T-helper 22 cell (primary cell): ENCODE measurements at regions not wholly inside any gene's neighbourhood (a gene's known extent, or its start where the extent isn't known, plus 50 kb on each side); places are given as distances from the start of the nearest gene placed in this dataset.
"Not testable (repeated sequence)": the region's sequence is repeated elsewhere in the genome, so short reads cannot be mapped to it uniquely, and the experiment has no call there.

Experiments
- DNase-seq: peaks from one replicate; pipeline ENCODE4 v3.0.0-alpha.2; 2020; ENCODE audit warnings: low read depth

- no peak for DNase-seq
These were observed 462.6 kb downstream of the RNF144A start for GRCh38 chr2:7379799-7380198.

- no peak for DNase-seq
These were observed 467.6 kb downstream of the RNF144A start for GRCh38 chr2:7384773-7385349.

GRCh38 chr2:7390311-7390710, 473.1 kb downstream of the RNF144A start:
- not testable (repeated sequence) for DNase-seq

- DNase-seq: no peak
These were observed 475.0 kb downstream of the RNF144A start for GRCh38 chr2:7392076-7392787.

DNA sequence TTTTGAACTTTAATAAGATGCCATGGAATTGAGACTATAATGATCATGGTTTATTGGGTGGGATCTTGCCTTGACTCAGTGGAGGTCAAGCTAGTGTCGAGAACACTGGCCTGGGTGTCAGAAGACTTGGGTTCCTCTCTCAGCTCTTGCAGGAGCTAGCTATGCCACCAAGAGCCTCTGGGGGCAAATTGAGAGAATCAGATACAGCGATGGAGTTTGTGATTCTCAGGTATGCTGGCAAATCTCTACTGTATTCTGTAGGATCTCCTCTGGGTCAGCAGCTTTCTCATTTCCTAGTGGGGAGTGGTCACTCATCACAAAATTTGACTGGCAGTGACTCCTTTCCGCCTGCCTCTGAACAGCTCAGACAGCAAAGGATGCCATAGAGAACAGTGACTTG, 477.0 kb downstream of the RNF144A start:
- no peak for DNase-seq

GRCh38 chr2:7400628-7401027, 483.4 kb downstream of the RNF144A start:
- DNase-seq: no peak

GRCh38 chr2:7403092-7403775, 486.0 kb downstream of the RNF144A start:
- no peak for DNase-seq

DNA sequence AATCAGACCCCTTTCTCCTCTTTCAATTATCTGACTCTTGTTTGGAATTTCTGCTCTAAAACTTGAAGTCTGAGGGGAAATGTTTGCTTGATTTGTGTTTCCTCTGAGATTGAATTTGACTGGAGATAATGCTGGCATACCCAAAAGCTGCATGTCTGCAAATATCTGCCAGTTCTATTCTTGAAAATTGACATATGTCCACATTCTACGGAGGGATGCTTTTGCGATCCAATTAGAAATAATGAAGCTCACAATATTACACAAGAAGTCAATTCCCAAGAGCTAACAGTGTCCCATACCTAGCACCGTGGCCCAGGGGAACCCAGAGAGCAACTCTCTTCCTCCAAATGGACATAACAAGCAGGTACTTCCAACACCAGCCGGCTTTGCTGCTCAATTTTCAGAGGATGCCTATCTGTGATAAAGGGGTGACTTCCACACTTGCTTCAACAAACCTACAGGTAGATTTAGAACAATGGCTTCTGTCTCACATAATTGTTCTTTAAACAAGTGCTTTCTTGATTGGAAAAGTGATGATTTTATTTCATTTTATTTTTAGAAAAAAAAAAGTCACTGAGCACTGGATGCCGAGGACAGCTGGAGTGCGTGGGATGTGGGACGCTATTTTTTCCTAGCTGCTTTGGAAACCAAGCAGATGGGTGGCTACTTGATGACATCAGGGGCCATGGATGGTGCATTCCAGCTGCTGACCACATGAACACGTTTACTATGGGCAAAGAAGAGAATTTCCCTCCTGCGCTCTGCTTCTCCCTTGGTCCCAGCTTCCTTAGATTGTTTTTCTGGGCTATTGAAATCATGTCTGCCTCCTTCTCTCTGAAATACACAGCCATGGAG, 488.9 kb downstream of the RNF144A start:
- no peak for DNase-seq

- no peak for DNase-seq
These were observed 489.8 kb downstream of the RNF144A start for GRCh38 chr2:7407001-7407400.

GRCh38 chr2:7407906-7408680, 490.9 kb downstream of the RNF144A start:
- DNase-seq: no peak

DNA sequence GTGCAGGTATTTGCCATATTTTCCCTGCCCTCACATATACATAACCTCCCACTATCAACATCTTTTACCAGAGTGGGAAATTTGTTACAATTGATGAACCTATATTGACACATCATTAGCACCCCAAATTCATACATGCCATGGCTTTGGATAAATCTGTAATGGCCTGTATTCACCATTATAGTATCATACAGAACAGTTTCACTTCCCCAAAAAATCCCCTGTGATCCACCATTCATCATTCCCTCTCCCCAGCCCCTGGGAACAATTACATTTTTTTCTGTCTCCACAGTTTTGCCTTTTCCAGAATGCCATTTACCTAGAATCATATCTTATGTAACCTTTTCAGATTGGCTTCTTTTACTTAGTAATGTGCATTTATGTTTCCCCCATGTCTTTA, 494.5 kb downstream of the RNF144A start:
- no peak for DNase-seq

GRCh38 chr2:7417845-7418742, 500.9 kb downstream of the RNF144A start:
- DNase-seq: no peak

- DNase-seq: no peak
These were observed 502.0 kb downstream of the RNF144A start for GRCh38 chr2:7419186-7419585.

- no peak for DNase-seq
These were observed 502.7 kb downstream of the RNF144A start for GRCh38 chr2:7419814-7420311.

DNA sequence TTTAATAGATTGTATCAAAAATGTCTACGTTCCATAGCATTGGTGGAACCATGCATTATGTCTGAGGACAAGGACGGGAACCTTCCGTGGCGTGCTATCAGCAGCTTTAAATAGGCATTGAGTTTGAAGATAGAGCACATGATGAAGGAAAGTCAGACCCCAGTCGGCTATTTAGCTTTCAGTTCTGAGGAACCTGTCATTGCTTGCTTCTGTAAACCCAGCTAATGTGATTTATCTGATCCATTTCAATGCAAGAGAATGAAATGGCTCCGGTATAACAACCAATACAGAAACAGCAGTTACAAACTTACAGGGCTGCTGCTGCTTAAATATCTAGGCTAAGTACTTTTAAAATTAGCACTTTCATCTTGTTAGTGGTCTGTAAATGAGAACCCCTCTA, 503.3 kb downstream of the RNF144A start:
- no peak for DNase-seq

DNA sequence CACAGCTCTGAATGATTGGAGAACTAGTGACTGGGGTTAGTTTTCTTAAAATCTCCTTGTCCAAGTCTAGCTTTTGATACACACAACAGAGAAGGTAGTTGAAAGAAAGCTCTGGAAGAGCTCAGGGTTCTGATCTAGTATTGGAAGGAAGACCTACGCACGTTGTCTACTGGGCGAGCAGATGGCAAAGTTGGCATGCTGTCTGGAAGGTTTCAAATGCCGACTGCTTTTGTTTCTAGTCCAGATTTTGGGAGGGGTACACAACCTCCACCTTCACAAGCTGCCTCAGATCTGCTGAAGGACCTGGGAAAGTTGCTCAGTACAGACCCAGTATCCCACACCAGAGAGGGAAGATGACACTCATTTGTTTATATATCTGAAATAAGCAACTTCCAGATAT, 507.3 kb downstream of the RNF144A start:
- no peak for DNase-seq

- no peak for DNase-seq
These were observed 510.3 kb downstream of the RNF144A start for GRCh38 chr2:7427293-7428060.

DNA sequence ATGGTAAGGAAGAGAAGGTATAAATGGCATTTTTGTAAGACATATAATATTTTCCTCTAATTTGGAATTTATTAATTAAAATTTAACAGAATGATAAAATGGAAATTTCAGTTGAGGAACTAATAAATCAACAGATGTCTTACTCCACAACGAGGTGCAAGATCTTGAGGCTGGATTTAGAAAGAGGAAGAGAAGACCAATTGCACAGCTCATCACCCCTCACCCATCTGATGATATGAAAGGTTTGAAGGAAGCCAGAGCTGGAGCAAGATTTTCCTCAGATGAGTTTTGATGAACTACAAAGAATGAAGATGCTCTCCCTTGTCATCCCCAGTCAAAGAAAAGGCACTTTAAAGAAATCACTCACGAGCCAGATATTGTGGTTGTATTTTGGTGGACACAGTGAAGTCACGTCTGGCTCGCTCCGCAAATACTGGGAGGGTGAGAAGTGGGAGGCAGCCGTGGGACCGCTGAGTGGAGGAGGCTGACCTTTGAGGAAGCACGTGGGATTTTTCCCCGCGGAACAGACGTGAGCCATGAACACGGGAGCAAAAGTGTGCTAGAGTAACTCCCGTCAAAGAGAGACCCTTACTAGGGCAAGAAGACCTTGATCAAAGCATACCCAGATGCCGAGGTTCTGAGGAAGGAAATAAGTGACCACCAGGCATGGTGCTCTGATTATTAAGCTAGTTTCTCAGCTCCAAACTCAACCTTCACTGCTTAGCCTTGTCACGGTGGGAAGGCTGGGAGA, 511.4 kb downstream of the RNF144A start:
- no peak for DNase-seq

DNA sequence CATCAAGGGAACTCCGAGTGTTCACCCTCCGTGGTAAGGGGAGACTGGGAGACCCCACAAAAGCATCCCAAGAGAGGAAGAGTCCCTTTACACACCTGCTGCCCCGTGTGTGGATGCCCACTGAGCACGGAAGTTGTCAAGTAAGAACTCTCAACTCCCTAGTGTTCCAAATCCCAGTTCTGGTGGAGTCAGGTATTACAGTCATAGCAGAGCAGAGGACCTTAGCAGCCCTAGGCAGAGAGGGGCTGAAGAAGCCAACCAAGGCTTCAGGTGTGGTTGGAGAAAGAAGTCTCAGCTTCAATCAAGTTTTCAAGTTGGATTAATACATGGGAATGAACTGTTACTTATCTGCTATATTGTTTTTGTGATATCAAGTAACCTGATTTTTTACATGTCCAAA, 512.5 kb downstream of the RNF144A start:
- DNase-seq: no peak
